Dendritic cell treated with granulocyte-macrophage colony-stimulating factor and Interleukin-4, amounts not matched to agents 40 ng/mL and 50 ng/mL, for 4 days (primary cell): ENCODE measurements at regions not wholly inside any gene's neighbourhood (a gene's known extent, or its start where the extent isn't known, plus 50 kb on each side); places are given as distances from the start of the nearest gene placed in this dataset.

Experiments
- H3K27ac Mint-ChIP-seq: one replicate; pipeline ENCODE4 v1.8.0; 2022; ENCODE audit warnings: mild to moderate bottlenecking, mixed read lengths
- H3K27me3 Mint-ChIP-seq: one replicate; pipeline ENCODE4 v1.8.0; 2022; ENCODE audit warnings: mild to moderate bottlenecking, mixed read lengths
- H3K36me3 Mint-ChIP-seq: one replicate; pipeline ENCODE4 v1.8.0; 2022; ENCODE audit warnings: low read depth, mixed read lengths
- H3K4me1 Mint-ChIP-seq: one replicate; pipeline ENCODE4 v1.8.0; 2022; ENCODE audit warnings: low read depth, mixed read lengths
- H3K4me3 Mint-ChIP-seq: one replicate; pipeline ENCODE4 v1.8.0; 2022; ENCODE audit warnings: mild to moderate bottlenecking, moderate library complexity, mixed read lengths
- H3K9me3 Mint-ChIP-seq: one replicate; pipeline ENCODE4 v1.8.0; 2022; ENCODE audit warnings: mixed read lengths
- intact Hi-C: fragments of 100-400 bp; cut with micrococcal nuclease; formaldehyde crosslinking; loops from one replicate; pipeline ENCODE4 v1.15.0; 2022

GRCh38 chr20:18922251-18922650 is 108.7 kb downstream of the SCP2D1 start:
- intact Hi-C loops: no loop called here
- no peaks in the 10 kb centered on the region for H3K4me1 Mint-ChIP-seq
- no peaks in the 10 kb centered on the region for H3K36me3 Mint-ChIP-seq
- H3K4me3 Mint-ChIP-seq: no peak overlapping the region
- no peaks in the 10 kb centered on the region for H3K9me3 Mint-ChIP-seq
- no peaks in the 10 kb centered on the region for H3K27me3 Mint-ChIP-seq
- no peak overlapping the region for H3K27ac Mint-ChIP-seq

GRCh38 chr20:18922898-18923297 is 109.3 kb downstream of the SCP2D1 start:
- no peaks in the 10 kb centered on the region for H3K36me3 Mint-ChIP-seq
- no peaks in the 10 kb centered on the region for H3K27me3 Mint-ChIP-seq
- H3K9me3 Mint-ChIP-seq: no peaks in the 10 kb centered on the region
- no peak overlapping the region for H3K27ac Mint-ChIP-seq
- no peaks in the 10 kb centered on the region for H3K4me1 Mint-ChIP-seq
- H3K4me3 Mint-ChIP-seq: no peak overlapping the region
- intact Hi-C loops: no loop called here

GRCh38 chr20:18926965-18927364 is 113.4 kb downstream of the SCP2D1 start:
- no peak overlapping the region for H3K27ac Mint-ChIP-seq
- no peaks in the 10 kb centered on the region for H3K36me3 Mint-ChIP-seq
- H3K27me3 Mint-ChIP-seq: no peaks in the 10 kb centered on the region
- intact Hi-C loops: no loop called here
- no peaks in the 10 kb centered on the region for H3K9me3 Mint-ChIP-seq
- no peaks in the 10 kb centered on the region for H3K4me1 Mint-ChIP-seq
- no peak overlapping the region for H3K4me3 Mint-ChIP-seq

GRCh38 chr20:18928626-18929025 is 115.0 kb downstream of the SCP2D1 start:
- Mint-ChIP-seq H3K27me3 (no peaks in the 10 kb centered on the region), H3K9me3 (no peaks in the 10 kb centered on the region), H3K36me3 (no peaks in the 10 kb centered on the region), H3K4me3 (no peak overlapping the region), H3K4me1 (no peaks in the 10 kb centered on the region), H3K27ac (no peak overlapping the region)
- intact Hi-C loops: no loop called here

GRCh38 chr20:18929800-18930199 is 116.2 kb downstream of the SCP2D1 start:
- Mint-ChIP-seq H3K4me3 (no peak overlapping the region), H3K36me3 (no peaks in the 10 kb centered on the region), H3K27me3 (no peaks in the 10 kb centered on the region), H3K9me3 (peaks cover 9% of the 10 kb centered on the region), H3K27ac (no peak overlapping the region), H3K4me1 (no peaks in the 10 kb centered on the region)
- intact Hi-C loops: no loop called here

GRCh38 chr20:18943542-18943941 is 130.0 kb downstream of the SCP2D1 start:
- H3K4me1 Mint-ChIP-seq: no peaks in the 10 kb centered on the region
- H3K27ac Mint-ChIP-seq: no peak overlapping the region
- H3K4me3 Mint-ChIP-seq: no peak overlapping the region
- no peaks in the 10 kb centered on the region for H3K36me3 Mint-ChIP-seq
- intact Hi-C loops: no loop called here
- H3K9me3 Mint-ChIP-seq: peaks cover 14% of the 10 kb centered on the region
- H3K27me3 Mint-ChIP-seq: no peaks in the 10 kb centered on the region

- Mint-ChIP-seq H3K36me3 (no peaks in the 10 kb centered on the region), H3K4me1 (no peaks in the 10 kb centered on the region), H3K4me3 (no peak overlapping the region), H3K27me3 (no peaks in the 10 kb centered on the region), H3K27ac (no peak overlapping the region), H3K9me3 (no peaks in the 10 kb centered on the region)
- intact Hi-C loops: no loop called here
These were observed 143.3 kb downstream of the SCP2D1 start for GRCh38 chr20:18956890-18957289.

- Mint-ChIP-seq H3K27ac (no peak overlapping the region), H3K9me3 (no peaks in the 10 kb centered on the region), H3K27me3 (no peaks in the 10 kb centered on the region), H3K4me1 (no peaks in the 10 kb centered on the region), H3K4me3 (no peak overlapping the region), H3K36me3 (no peaks in the 10 kb centered on the region)
- intact Hi-C loops: no loop called here
These were observed 143.7 kb downstream of the SCP2D1 start for GRCh38 chr20:18957328-18957727.

GRCh38 chr20:18971121-18971520 is 157.5 kb downstream of the SCP2D1 start:
- H3K36me3 Mint-ChIP-seq: no peaks in the 10 kb centered on the region
- no peaks in the 10 kb centered on the region for H3K4me1 Mint-ChIP-seq
- H3K4me3 Mint-ChIP-seq: no peak overlapping the region
- H3K9me3 Mint-ChIP-seq: no peaks in the 10 kb centered on the region
- intact Hi-C loops: no loop called here
- H3K27ac Mint-ChIP-seq: no peak overlapping the region
- no peaks in the 10 kb centered on the region for H3K27me3 Mint-ChIP-seq

- Mint-ChIP-seq H3K27me3 (no peaks in the 10 kb centered on the region), H3K36me3 (no peaks in the 10 kb centered on the region), H3K9me3 (no peaks in the 10 kb centered on the region), H3K27ac (no peak overlapping the region), H3K4me1 (no peaks in the 10 kb centered on the region), H3K4me3 (no peak overlapping the region)
- intact Hi-C loops: no loop called here
These were observed 158.0 kb downstream of the SCP2D1 start for GRCh38 chr20:18971574-18971973.

- Mint-ChIP-seq H3K36me3 (no peaks in the 10 kb centered on the region), H3K4me1 (no peaks in the 10 kb centered on the region), H3K9me3 (no peaks in the 10 kb centered on the region), H3K27ac (no peak overlapping the region), H3K27me3 (no peaks in the 10 kb centered on the region), H3K4me3 (no peak overlapping the region)
- intact Hi-C loops: no loop called here
These were observed 158.8 kb downstream of the SCP2D1 start for GRCh38 chr20:18972251-18972876.

- no peak overlapping the region for H3K4me3 Mint-ChIP-seq
- H3K4me1 Mint-ChIP-seq: no peaks in the 10 kb centered on the region
These were observed 160.1 kb downstream of the SCP2D1 start for GRCh38 chr20:18973529-18974173.

GRCh38 chr20:18974660-18975059 is 161.1 kb downstream of the SCP2D1 start:
- Mint-ChIP-seq H3K27ac (no peak overlapping the region), H3K4me3 (no peak overlapping the region), H3K36me3 (no peaks in the 10 kb centered on the region), H3K27me3 (no peaks in the 10 kb centered on the region), H3K9me3 (no peaks in the 10 kb centered on the region), H3K4me1 (no peaks in the 10 kb centered on the region)
- intact Hi-C loops: no loop called here

More at GRCh38 chr20:18973529-18974173, 160.1 kb downstream of the SCP2D1 start:
- intact Hi-C loops: no loop called here
- Mint-ChIP-seq H3K9me3 (no peaks in the 10 kb centered on the region), H3K36me3 (no peaks in the 10 kb centered on the region), H3K27ac (no peak overlapping the region), H3K27me3 (no peaks in the 10 kb centered on the region)

GRCh38 chr20:18977441-18977840 is 163.9 kb downstream of the SCP2D1 start:
- Mint-ChIP-seq H3K4me3 (no peak overlapping the region), H3K36me3 (no peaks in the 10 kb centered on the region), H3K9me3 (no peaks in the 10 kb centered on the region), H3K27me3 (no peaks in the 10 kb centered on the region), H3K4me1 (no peaks in the 10 kb centered on the region), H3K27ac (no peak overlapping the region)
- intact Hi-C loops: no loop called here

- Mint-ChIP-seq H3K36me3 (no peaks in the 10 kb centered on the region), H3K27ac (no peak overlapping the region), H3K27me3 (no peaks in the 10 kb centered on the region), H3K9me3 (no peaks in the 10 kb centered on the region), H3K4me3 (no peak overlapping the region), H3K4me1 (no peaks in the 10 kb centered on the region)
- intact Hi-C loops: no loop called here
These were observed 164.7 kb downstream of the SCP2D1 start for GRCh38 chr20:18978311-18978710.
